ENCODE measurements at regions not wholly inside any gene's neighbourhood (a gene's known extent, or its start where the extent isn't known, plus 50 kb on each side); places are given as distances from the start of the nearest gene placed in this dataset.

GRCh38 chr1:99170516-99170915 is 93.8 kb upstream of the PLPPR4 start:
- no peak for DNase-seq

GRCh38 chr1:99171184-99171813 is 93.0 kb upstream of the PLPPR4 start:
- DNase-seq, result no peak

- DNase-seq, result no peak
Measured at GRCh38 chr1:99173282-99173681, 91.0 kb upstream of the PLPPR4 start.

- DNase-seq, result no peak
Measured at GRCh38 chr1:99173900-99174299, 90.4 kb upstream of the PLPPR4 start.

- DNase-seq, result no peak
Measured at GRCh38 chr1:99176753-99177152, 87.5 kb upstream of the PLPPR4 start.

- no peak for DNase-seq
Measured at GRCh38 chr1:99177465-99177864, 86.8 kb upstream of the PLPPR4 start.

GRCh38 chr1:99180343-99180808 is 83.9 kb upstream of the PLPPR4 start:
- DNase-seq, result peak; percentile 32

GRCh38 chr1:99180915-99181314 is 83.4 kb upstream of the PLPPR4 start:
- no peak for DNase-seq

GRCh38 chr1:99181892-99182291 is 82.4 kb upstream of the PLPPR4 start:
- DNase-seq, result no peak

- DNase-seq, result no peak
Measured at GRCh38 chr1:99185196-99185595, 79.1 kb upstream of the PLPPR4 start.

GRCh38 chr1:99193431-99193830 is 70.9 kb upstream of the PLPPR4 start:
- DNase-seq, result no peak

- DNase-seq, result no peak
Measured at GRCh38 chr1:99198393-99198792, 65.9 kb upstream of the PLPPR4 start.

- no peak for DNase-seq
Measured at GRCh38 chr1:99207216-99207615, 57.1 kb upstream of the PLPPR4 start.
